ENCODE measurements at regions not wholly inside any gene's neighbourhood (a gene's known extent, or its start where the extent isn't known, plus 50 kb on each side); places are given as distances from the start of the nearest gene placed in this dataset.

DNA sequence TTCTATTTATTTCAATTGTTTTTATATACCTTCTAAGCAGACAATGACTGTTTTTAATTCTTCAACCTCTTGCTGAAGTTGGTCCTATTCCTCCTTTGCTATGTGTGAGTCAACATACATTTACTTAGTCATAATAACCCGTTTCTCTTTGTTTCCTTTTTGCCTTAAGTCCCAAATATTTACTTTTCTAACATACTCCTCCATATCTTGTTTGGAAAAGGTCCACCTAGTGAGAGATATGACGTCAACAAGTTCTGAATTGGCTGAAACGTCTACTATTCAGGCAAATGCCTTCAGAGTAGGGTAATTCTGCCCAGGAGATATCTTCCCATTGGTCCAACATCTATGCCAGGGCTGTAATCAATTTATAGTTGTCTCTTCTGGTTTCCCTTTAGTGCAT, 179.3 kb upstream of the GEMIN8 start:
- FAIRE-seq (no peak), DNase-seq (ENCODE audit: low read depth, low spot score) (no peak)
- intact Hi-C loops (cut with micrococcal nuclease) (no loop called here), dilution Hi-C loops (cut with MboI; ENCODE audit: extremely low pct_ligation_motif_present, low sequenced_read_pairs) (no loop called here)
- no peaks in the 10 kb centered on the region for H3K9me3 ChIP-seq (replicated peaks; ENCODE audit: control insufficient read depth, insufficient read depth, low read length)
- ChIA-PET CTCF (no interaction called here), POLR2A (no interaction called here)
- H3K9me1 ChIP-seq (replicated peaks; ENCODE audit: control insufficient read depth, extremely low read depth, insufficient read depth, low read length): no peaks in the 10 kb centered on the region
- no peaks in the 10 kb centered on the region for H3K36me3 ChIP-seq (ENCODE audit: control insufficient read depth in 2 of 2, extremely low read depth in 1 of 2, insufficient read depth in 2 of 2, low read length in 2 of 2)
- no peak overlapping the region for H2AFZ ChIP-seq (ENCODE audit: low read depth, low read length)
- no peak overlapping the region for H3K9ac ChIP-seq (replicated peaks; ENCODE audit: extremely low read depth, insufficient read depth, low read length)
- TF ChIP-seq, protein P1, sequence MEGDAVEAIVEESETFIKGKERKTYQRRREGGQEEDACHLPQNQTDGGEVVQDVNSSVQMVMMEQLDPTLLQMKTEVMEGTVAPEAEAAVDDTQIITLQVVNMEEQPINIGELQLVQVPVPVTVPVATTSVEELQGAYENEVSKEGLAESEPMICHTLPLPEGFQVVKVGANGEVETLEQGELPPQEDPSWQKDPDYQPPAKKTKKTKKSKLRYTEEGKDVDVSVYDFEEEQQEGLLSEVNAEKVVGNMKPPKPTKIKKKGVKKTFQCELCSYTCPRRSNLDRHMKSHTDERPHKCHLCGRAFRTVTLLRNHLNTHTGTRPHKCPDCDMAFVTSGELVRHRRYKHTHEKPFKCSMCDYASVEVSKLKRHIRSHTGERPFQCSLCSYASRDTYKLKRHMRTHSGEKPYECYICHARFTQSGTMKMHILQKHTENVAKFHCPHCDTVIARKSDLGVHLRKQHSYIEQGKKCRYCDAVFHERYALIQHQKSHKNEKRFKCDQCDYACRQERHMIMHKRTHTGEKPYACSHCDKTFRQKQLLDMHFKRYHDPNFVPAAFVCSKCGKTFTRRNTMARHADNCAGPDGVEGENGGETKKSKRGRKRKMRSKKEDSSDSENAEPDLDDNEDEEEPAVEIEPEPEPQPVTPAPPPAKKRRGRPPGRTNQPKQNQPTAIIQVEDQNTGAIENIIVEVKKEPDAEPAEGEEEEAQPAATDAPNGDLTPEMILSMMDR (IDR thresholded peaks at IDR 0.05; ENCODE audit: extremely low read depth in 1 of 2, insufficient read depth in 1 of 2, low read depth in 1 of 2, low read length in 2 of 2): no peak
- TF ChIP-seq POLR2A (IDR thresholded peaks at IDR 0.05; ENCODE audit: low read depth, low read length) (no peak), FOS (IDR thresholded peaks at IDR 0.05; ENCODE audit: borderline replicate concordance, insufficient read depth, low read length) (no peak), MAX (IDR thresholded peaks at IDR 0.05; ENCODE audit: insufficient read depth, insufficient read length) (no peak), GATA2 (IDR thresholded peaks at IDR 0.05; ENCODE audit: insufficient read depth, insufficient read length, low read depth, low read length) (no peak), EZH2 (IDR thresholded peaks at IDR 0.05; ENCODE audit: borderline replicate concordance, low read depth, low read length, severe bottlenecking) (no peak), MYC (IDR thresholded peaks at IDR 0.05; ENCODE audit: low read depth, low read length) (no peak), POLR2AphosphoS5 (IDR thresholded peaks at IDR 0.05; ENCODE audit: insufficient read depth, low read depth, low read length) (no peak), JUN (IDR thresholded peaks at IDR 0.05; ENCODE audit: borderline replicate concordance, insufficient read depth, insufficient read length, low read depth) (no peak)
- no TSS peak for BruUV-seq (replicated peaks)
- no peaks in the 10 kb centered on the region for H4K20me1 ChIP-seq (replicated peaks; ENCODE audit: control insufficient read depth, extremely low read depth, insufficient read depth, low read length)
- no peaks in the 10 kb centered on the region for H3K79me2 ChIP-seq (ENCODE audit: control insufficient read depth, insufficient read depth, low read length)
- no peak overlapping the region for H3K4me3 ChIP-seq (replicated peaks in 1 of 3; ENCODE audit: insufficient read depth in 1 of 3, low read depth in 1 of 3, low read length in 3 of 3)
- no peaks in the 10 kb centered on the region for H3K27me3 ChIP-seq (ENCODE audit: control insufficient read depth in 2 of 2, insufficient read depth in 2 of 2, low read length in 2 of 2)
- H3K4me2 ChIP-seq (ENCODE audit: insufficient read depth, low read length): no peak overlapping the region
- H3K4me1 ChIP-seq (ENCODE audit: control insufficient read depth, extremely low read depth, insufficient read depth, low read length): no peaks in the 10 kb centered on the region
- H3K27ac ChIP-seq (ENCODE audit: insufficient read depth, low read depth, low read length): no peak overlapping the region

Measured in endothelial cell of umbilical vein (primary cell).